Trophoblast cell (in vitro differentiated cells and primary cell): ENCODE measurements at regions not wholly inside any gene's neighbourhood (a gene's known extent, or its start where the extent isn't known, plus 50 kb on each side); places are given as distances from the start of the nearest gene placed in this dataset.

Source experiments
- DNase-seq, 2 donors: peaks; one replicate each; pipeline ENCODE4 v3.0.0-alpha.2; 2016
- H2AFZ ChIP-seq: 2 replicates; pipeline ENCODE4 v1.6.1; 2013; ENCODE audit warnings: low read length, moderate library complexity, mild to moderate bottlenecking; ENCODE audit not compliant: insufficient read depth, poor library complexity
- H2AK5ac ChIP-seq: 2 replicates; pipeline ENCODE4 v1.6.1; 2013; ENCODE audit warnings: mild to moderate bottlenecking, low read length
- H2BK120ac ChIP-seq: 2 replicates; pipeline ENCODE4 v1.6.1; 2013; ENCODE audit warnings: low read length, mild to moderate bottlenecking, moderate library complexity; ENCODE audit not compliant: insufficient read depth, poor library complexity
- H2BK12ac ChIP-seq: 2 replicates; pipeline ENCODE4 v1.6.1; 2013; ENCODE audit warnings: mild to moderate bottlenecking, low read length, moderate library complexity
- H2BK5ac ChIP-seq: 2 replicates; pipeline ENCODE4 v1.6.1; 2013; ENCODE audit warnings: low read length, low read depth, moderate library complexity, mild to moderate bottlenecking; ENCODE audit not compliant: poor library complexity
- H3K14ac ChIP-seq: 2 replicates; pipeline ENCODE4 v1.6.1; 2013; ENCODE audit warnings: mild to moderate bottlenecking, low read length
- H3K18ac ChIP-seq: 2 replicates; pipeline ENCODE4 v1.6.1; 2013; ENCODE audit warnings: mild to moderate bottlenecking, low read length
- H3K23ac ChIP-seq: 2 replicates; pipeline ENCODE4 v1.6.1; 2013; ENCODE audit warnings: low read length
- H3K27ac ChIP-seq: 2 replicates; pipeline ENCODE4 v1.5.1; 2013; ENCODE audit warnings: low read depth, mild to moderate bottlenecking, inconsistent platforms, low read length, moderate library complexity
- H3K27me3 ChIP-seq: 2 replicates; pipeline ENCODE4 v1.6.1; 2013; ENCODE audit warnings: inconsistent platforms, mild to moderate bottlenecking, low read length, moderate library complexity; ENCODE audit not compliant: insufficient read depth
- H3K36me3 ChIP-seq, 2 experiments: 1 replicate in 1 of 2; 2 replicates in 1 of 2; pipeline ENCODE4 v1.6.1; 2013; ENCODE audit warnings: low read length in 2 of 2, mild to moderate bottlenecking in 2 of 2, moderate library complexity in 1 of 2; ENCODE audit not compliant: insufficient read depth in 2 of 2, control insufficient read depth in 1 of 2
- H3K4ac ChIP-seq: 2 replicates; pipeline ENCODE4 v1.6.1; 2013; ENCODE audit warnings: low read depth, mild to moderate bottlenecking, low read length, moderate library complexity
- H3K4me1 ChIP-seq, 2 experiments: 1 replicate in 1 of 2; 2 replicates in 1 of 2; pipeline ENCODE4 v1.6.1; 2013; ENCODE audit warnings: low read length in 2 of 2, mild to moderate bottlenecking in 2 of 2, moderate library complexity in 1 of 2; ENCODE audit not compliant: insufficient read depth in 2 of 2, control insufficient read depth in 1 of 2
- H3K4me2 ChIP-seq: 2 replicates; pipeline ENCODE4 v1.6.1; 2013; ENCODE audit warnings: inconsistent platforms, mild to moderate bottlenecking, low read length, moderate library complexity
- H3K4me3 ChIP-seq: 2 replicates; pipeline ENCODE4 v1.5.1; 2013; ENCODE audit warnings: mild to moderate bottlenecking, low read depth, low read length, inconsistent platforms
- H3K79me1 ChIP-seq: one replicate; pipeline ENCODE4 v1.6.1; 2013; ENCODE audit warnings: low read length
- H3K79me2 ChIP-seq: 2 replicates; pipeline ENCODE4 v1.6.1; 2013; ENCODE audit warnings: low read length, mild to moderate bottlenecking; ENCODE audit not compliant: control insufficient read depth, insufficient read depth, poor library complexity
- H3K9ac ChIP-seq: 2 replicates; pipeline ENCODE4 v1.6.1; 2013; ENCODE audit warnings: mild to moderate bottlenecking, low read length
- H3K9me3 ChIP-seq: 2 replicates; pipeline ENCODE4 v1.6.1; 2013; ENCODE audit warnings: low read depth, mild to moderate bottlenecking, control low read depth, inconsistent platforms, low read length; ENCODE audit not compliant: insufficient read depth
- H4K12ac ChIP-seq: 2 replicates; pipeline ENCODE4 v1.6.1; 2013; ENCODE audit warnings: low read depth, mild to moderate bottlenecking, low read length, moderate library complexity
- H4K8ac ChIP-seq: 2 replicates; pipeline ENCODE4 v1.6.1; 2013; ENCODE audit warnings: low read depth, mild to moderate bottlenecking, low read length, moderate library complexity
- H4K91ac ChIP-seq: one replicate; pipeline ENCODE4 v1.6.1; 2013; ENCODE audit warnings: low read depth, mild to moderate bottlenecking, low read length, moderate library complexity
- WGBS: extraction: QIAGEN DNeasy Blood & Tissue Kit; methylation state at CpG from one replicate; pipeline ENCODE4 v1.1.7; 2013; ENCODE audit warnings: missing lambda C conversion rate; ENCODE audit not compliant: insufficient read length, insufficient coverage; ENCODE audit errors: extremely low coverage; 5-methylcytosine and 5-hydroxymethylcytosine counted together

DNA sequence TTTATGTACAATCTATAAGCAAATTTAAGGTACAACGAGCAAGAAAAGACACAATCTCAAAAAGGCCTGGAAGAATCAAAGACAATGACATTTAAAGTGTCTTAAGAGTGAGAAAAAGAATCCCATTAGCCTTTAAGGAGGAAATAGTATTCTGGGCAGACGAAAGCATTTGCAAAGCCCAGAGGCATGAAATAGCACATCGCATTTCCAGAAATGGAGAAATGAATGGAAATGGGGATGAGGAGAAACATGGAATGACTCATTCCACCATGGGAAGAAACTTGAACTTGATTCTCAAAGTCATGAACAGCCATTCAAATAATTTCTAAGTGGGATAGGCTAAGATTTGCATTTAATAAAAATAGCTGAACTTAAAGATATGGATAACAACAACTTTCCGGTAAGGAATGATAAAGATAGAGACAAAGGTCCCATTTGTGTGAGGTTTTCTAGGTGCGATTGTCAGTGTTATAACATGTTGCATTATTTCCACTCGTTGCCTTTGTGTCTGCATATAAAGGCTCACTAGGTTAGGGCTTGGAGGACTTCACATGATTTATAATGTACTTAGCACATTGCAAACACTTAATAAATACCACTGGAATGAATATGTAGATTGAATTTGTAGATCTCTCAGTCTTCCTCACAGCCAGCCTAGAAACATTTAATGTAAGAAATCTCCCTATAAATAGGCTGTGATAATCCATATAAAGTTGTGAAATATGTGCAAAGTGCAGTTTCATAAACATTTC, 310.3 kb upstream of the KLF6 start:
- Histone ChIP-seq H3K9ac (no peak overlapping the region), H2BK120ac (no peak overlapping the region), H3K23ac (no peak overlapping the region), H3K18ac (no peak overlapping the region), H3K79me2 (no peaks in the 10 kb centered on the region), H3K14ac (no peak overlapping the region), H3K36me3 (no peaks in the 10 kb centered on the region), H4K12ac (no peak overlapping the region), H3K79me1 (peaks cover 9% of the 10 kb centered on the region), H3K27ac (no peak overlapping the region), H3K9me3 (no peaks in the 10 kb centered on the region), H3K27me3 (no peaks in the 10 kb centered on the region), H4K8ac (no peak overlapping the region), H3K4me3 (no peak overlapping the region), H3K4ac (no peak overlapping the region), H2BK5ac (no peak overlapping the region), H3K4me1 (peaks cover 0 to 3% of the 10 kb centered on the region in 2 experiments), H2AFZ (no peak overlapping the region), H2AK5ac (no peak overlapping the region), H3K4me2 (no peak overlapping the region), H4K91ac (no peak overlapping the region), H2BK12ac (no peak overlapping the region)
- DNase-seq: no peak
- WGBS: no CpG with 5 or more reads among the region's 6 CpGs

DNA sequence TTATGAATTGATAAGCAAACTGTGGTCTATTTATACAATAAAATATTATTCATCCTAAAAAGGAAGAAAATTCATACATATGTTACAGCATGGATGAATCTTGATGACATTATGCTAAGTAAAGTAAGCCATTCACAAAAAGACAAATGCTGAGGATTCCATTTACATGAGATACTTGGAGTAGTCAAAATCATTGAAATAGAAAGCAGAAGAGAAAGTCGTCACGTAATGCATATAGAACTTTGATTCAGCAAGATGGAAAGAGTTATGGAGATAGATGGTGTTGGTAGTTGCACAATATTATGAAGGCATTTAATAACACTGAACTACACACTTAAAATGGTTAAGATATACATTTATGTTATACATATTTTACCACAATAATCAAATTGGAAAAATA, 309.7 kb upstream of the KLF6 start:
- Histone ChIP-seq H3K4me1 (peaks cover 0 to 3% of the 10 kb centered on the region in 2 experiments), H4K12ac (no peak overlapping the region), H4K8ac (no peak overlapping the region), H3K14ac (no peak overlapping the region), H2BK120ac (no peak overlapping the region), H3K23ac (no peak overlapping the region), H3K79me2 (no peaks in the 10 kb centered on the region), H2BK5ac (no peak overlapping the region), H3K4ac (no peak overlapping the region), H3K9me3 (no peaks in the 10 kb centered on the region), H3K79me1 (peaks cover 12% of the 10 kb centered on the region), H2BK12ac (no peak overlapping the region), H2AK5ac (no peak overlapping the region), H3K4me2 (no peak overlapping the region), H4K91ac (no peak overlapping the region), H3K4me3 (no peak overlapping the region), H3K36me3 (no peaks in the 10 kb centered on the region), H3K18ac (no peak overlapping the region), H3K27ac (no peak overlapping the region), H3K27me3 (no peaks in the 10 kb centered on the region), H2AFZ (no peak overlapping the region), H3K9ac (no peak overlapping the region)
- no CpG with 5 or more reads among the region's 2 CpGs for WGBS
- DNase-seq: peak in 1 of 2 donors; percentile 10

DNA sequence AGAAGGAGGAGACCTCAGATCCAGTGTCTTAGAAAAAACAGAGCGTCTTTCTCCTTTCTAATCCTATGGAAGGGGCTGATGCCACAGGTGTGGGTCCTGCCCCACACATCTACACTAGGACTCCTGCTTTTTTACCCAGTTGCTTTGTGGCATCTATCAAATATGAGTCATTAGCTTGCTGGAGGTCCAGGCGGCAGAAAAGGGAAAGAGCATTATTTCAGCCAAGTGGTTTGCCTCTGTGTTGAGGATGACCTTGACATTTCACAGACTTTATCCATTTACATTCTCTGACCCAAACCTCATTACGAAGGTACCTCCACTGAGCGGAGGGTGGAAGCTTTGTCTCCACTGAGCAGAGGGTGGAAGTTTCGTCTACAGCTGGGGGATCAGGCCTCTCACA, 308.4 kb upstream of the KLF6 start:
- Histone ChIP-seq H4K8ac (no peak overlapping the region), H3K27me3 (no peaks in the 10 kb centered on the region), H3K79me2 (no peaks in the 10 kb centered on the region), H2BK5ac (no peak overlapping the region), H3K9ac (no peak overlapping the region), H2AK5ac (no peak overlapping the region), H3K14ac (no peak overlapping the region), H3K36me3 (no peaks in the 10 kb centered on the region), H4K12ac (no peak overlapping the region), H2BK120ac (no peak overlapping the region), H3K27ac (no peak overlapping the region), H3K4ac (no peak overlapping the region), H3K4me1 (peaks cover 0 to 3% of the 10 kb centered on the region in 2 experiments), H3K79me1 (peaks cover 12% of the 10 kb centered on the region), H3K9me3 (no peaks in the 10 kb centered on the region), H2AFZ (no peak overlapping the region), H2BK12ac (peak overlapping the region; percentile 62), H3K4me3 (no peak overlapping the region), H3K4me2 (no peak overlapping the region), H3K23ac (no peak overlapping the region), H4K91ac (no peak overlapping the region), H3K18ac (no peak overlapping the region)
- WGBS: no CpG with 5 or more reads among the region's 5 CpGs
- DNase-seq: no peak

- WGBS: no CpG with 5 or more reads among the region's 14 CpGs
- no peak overlapping the region for H3K4me2 ChIP-seq
Measured at GRCh38 chr10:4088354-4089066, 303.5 kb upstream of the KLF6 start.

More at GRCh38 chr10:4088354-4089066, 303.5 kb upstream of the KLF6 start:
- Histone ChIP-seq H3K9me3 (no peaks in the 10 kb centered on the region), H3K9ac (no peak overlapping the region), H2AFZ (no peak overlapping the region), H2BK5ac (no peak overlapping the region), H4K8ac (no peak overlapping the region), H4K12ac (no peak overlapping the region), H3K79me1 (peaks cover 15% of the 10 kb centered on the region), H3K4me3 (no peak overlapping the region), H3K18ac (no peak overlapping the region), H3K4ac (no peak overlapping the region), H3K14ac (no peak overlapping the region), H4K91ac (no peak overlapping the region), H3K79me2 (no peaks in the 10 kb centered on the region), H3K36me3 (no peaks in the 10 kb centered on the region), H3K23ac (no peak overlapping the region), H2BK120ac (no peak overlapping the region), H3K27ac (no peak overlapping the region), H2AK5ac (no peak overlapping the region), H3K4me1 (peaks cover 7 to 10% of the 10 kb centered on the region in 2 experiments), H3K27me3 (no peaks in the 10 kb centered on the region), H2BK12ac (no peak overlapping the region)
- DNase-seq: no peak
